BLaER1 treated with 17β-estradiol and CSF1 and Interleukin-3, amounts not matched to agents 10 nM and 100 nM (cell line): ENCODE measurements at regions not wholly inside any gene's neighbourhood (a gene's known extent, or its start where the extent isn't known, plus 50 kb on each side); places are given as distances from the start of the nearest gene placed in this dataset.

Source experiments
- H3K27ac ChIP-seq, 11 experiments: shearing (Covaris generic); formaldehyde crosslinking; 2 replicates each; pipeline ENCODE4 v1.8.1; 2022
- H3K27me3 ChIP-seq, 11 experiments: shearing (Covaris generic); formaldehyde crosslinking; 2 replicates each; pipeline ENCODE4 v1.8.1; 2022
- H3K36me3 ChIP-seq, 11 experiments: shearing (Covaris generic); formaldehyde crosslinking; 2 replicates each; pipeline ENCODE4 v1.8.1; 2022
- H3K4me1 ChIP-seq, 10 experiments: shearing (Covaris generic); formaldehyde crosslinking; 2 replicates each; pipeline ENCODE4 v1.8.1; 2022
- H3K4me2 ChIP-seq, 11 experiments: shearing (Covaris generic); formaldehyde crosslinking; 2 replicates each; pipeline ENCODE4 v1.8.1; 2022
- H3K4me3 ChIP-seq, 10 experiments: shearing (Covaris generic); formaldehyde crosslinking; 2 replicates each; pipeline ENCODE4 v1.8.1; 2022
- H3K9ac ChIP-seq, 11 experiments: shearing (Covaris generic); formaldehyde crosslinking; 2 replicates each; pipeline ENCODE4 v1.8.1; 2022
- H3K9me3 ChIP-seq, 11 experiments: shearing (Covaris generic); formaldehyde crosslinking; replicated peaks in 1 of 11; 2 replicates each; pipeline ENCODE4 v1.8.1; 2022
- H4K20me1 ChIP-seq, 11 experiments: shearing (Covaris generic); formaldehyde crosslinking; 2 replicates each; pipeline ENCODE4 v1.8.1; 2022
- Cebpa-rat ChIP-seq, 11 experiments: shearing (Covaris generic); IDR thresholded peaks; 2 replicates each; pipeline ENCODE4 v1.8.1; 2022

- Histone ChIP-seq H3K4me1 (peaks cover 12 to 38% (median 16%) of the 10 kb centered on the region in 10 experiments), H3K9ac (no peak overlapping the region), H3K9me3 (no peaks in the 10 kb centered on the region), H4K20me1 (no peaks in the 10 kb centered on the region), H3K27ac (no peak overlapping the region), H3K36me3 (no peaks in the 10 kb centered on the region), H3K27me3 (no peaks in the 10 kb centered on the region), H3K4me3 (no peak overlapping the region), H3K4me2 (no peak overlapping the region)
- no peak for TF ChIP-seq Cebpa-rat (IDR thresholded peaks at IDR 0.05)
These were observed 87.2 kb upstream of the CHODL start for GRCh38 chr21:18157406-18157805.

- Histone ChIP-seq H3K36me3 (no peaks in the 10 kb centered on the region), H3K27me3 (no peaks in the 10 kb centered on the region), H3K4me1 (peaks cover 12 to 42% (median 16%) of the 10 kb centered on the region in 10 experiments), H3K9ac (no peak overlapping the region), H3K27ac (peak overlapping the region in 4 of 11 experiments; percentile 1 to 19 (median 10); a peak in 3 of 22 replicates), H3K9me3 (no peaks in the 10 kb centered on the region), H4K20me1 (no peaks in the 10 kb centered on the region), H3K4me3 (no peak overlapping the region), H3K4me2 (peak overlapping the region; percentile 27 to 72 (median 56))
- TF ChIP-seq Cebpa-rat (IDR thresholded peaks at IDR 0.05): no peak
These were observed 89.0 kb upstream of the CHODL start for GRCh38 chr21:18155508-18156193.

- Histone ChIP-seq H3K4me3 (no peak overlapping the region), H3K36me3 (no peaks in the 10 kb centered on the region), H3K9ac (no peak overlapping the region), H3K27ac (0 out of 22 replicates have a peak overlapping the region, but pooled peaks of 1 of the 11 experiments have one; percentile 2), H3K9me3 (no peaks in the 10 kb centered on the region), H4K20me1 (no peaks in the 10 kb centered on the region), H3K4me2 (peak overlapping the region in 4 of 11 experiments; percentile 27 to 70 (median 56); a peak in 7 of 22 replicates), H3K27me3 (no peaks in the 10 kb centered on the region), H3K4me1 (peaks cover 12 to 42% (median 16%) of the 10 kb centered on the region in 10 experiments)
- TF ChIP-seq Cebpa-rat (IDR thresholded peaks at IDR 0.05): no peak
These were observed 91.6 kb upstream of the CHODL start for GRCh38 chr21:18153063-18153462.

- no peak overlapping the region for H3K9ac ChIP-seq
These were observed 92.3 kb upstream of the CHODL start for GRCh38 chr21:18152371-18152770.

GRCh38 chr21:18151046-18151445 lies 93.6 kb upstream of the CHODL start:
- Histone ChIP-seq H3K9me3 (peaks cover 0 to 9% (median 0%) of the 10 kb centered on the region in 11 experiments; a peak in 6 of 22 replicates), H3K27me3 (no peaks in the 10 kb centered on the region), H4K20me1 (no peaks in the 10 kb centered on the region), H3K4me3 (no peak overlapping the region), H3K4me1 (peaks cover 10 to 49% (median 15%) of the 10 kb centered on the region in 10 experiments), H3K4me2 (no peak overlapping the region), H3K36me3 (no peaks in the 10 kb centered on the region), H3K9ac (no peak overlapping the region), H3K27ac (no peak overlapping the region)
- TF ChIP-seq Cebpa-rat (IDR thresholded peaks at IDR 0.05): no peak

More at GRCh38 chr21:18152371-18152770, 92.3 kb upstream of the CHODL start:
- Histone ChIP-seq H3K27me3 (no peaks in the 10 kb centered on the region), H3K4me2 (peak overlapping the region in 3 of 11 experiments; percentile 48 to 70 (median 65); a peak in 5 of 22 replicates), H3K36me3 (no peaks in the 10 kb centered on the region), H3K4me3 (no peak overlapping the region), H3K27ac (0 out of 22 replicates have a peak overlapping the region, but pooled peaks of 1 of the 11 experiments have one; percentile 2), H3K9me3 (no peaks in the 10 kb centered on the region), H3K4me1 (peaks cover 12 to 43% (median 16%) of the 10 kb centered on the region in 10 experiments), H4K20me1 (no peaks in the 10 kb centered on the region)
- TF ChIP-seq Cebpa-rat (IDR thresholded peaks at IDR 0.05): no peak

GRCh38 chr21:18148401-18148800 lies 96.2 kb upstream of the CHODL start:
- H3K36me3 ChIP-seq: no peaks in the 10 kb centered on the region
- no peak overlapping the region for H3K9ac ChIP-seq
- H3K4me1 ChIP-seq: peaks cover 0 to 26% (median 0%) of the 10 kb centered on the region in 10 experiments; a peak in 8 of 20 replicates
- no peak overlapping the region for H3K4me3 ChIP-seq
- peaks cover 0 to 13% (median 0%) of the 10 kb centered on the region in 11 experiments; a peak in 6 of 22 replicates for H3K9me3 ChIP-seq
- no peaks in the 10 kb centered on the region for H3K27me3 ChIP-seq
- no peak for TF ChIP-seq Cebpa-rat (IDR thresholded peaks at IDR 0.05)
- H3K27ac ChIP-seq: no peak overlapping the region
- no peaks in the 10 kb centered on the region for H4K20me1 ChIP-seq
- no peak overlapping the region for H3K4me2 ChIP-seq

GRCh38 chr21:18147678-18148077 lies 97.0 kb upstream of the CHODL start:
- Histone ChIP-seq H3K9me3 (peaks cover 0 to 13% (median 0%) of the 10 kb centered on the region in 11 experiments; a peak in 6 of 22 replicates), H3K4me2 (peak overlapping the region in 1 of 11 experiments; percentile 39; a peak in 1 of 22 replicates), H3K4me1 (peaks cover 0 to 18% (median 0%) of the 10 kb centered on the region in 10 experiments; a peak in 6 of 20 replicates), H3K27me3 (no peaks in the 10 kb centered on the region), H3K9ac (no peak overlapping the region), H4K20me1 (no peaks in the 10 kb centered on the region), H3K27ac (no peak overlapping the region), H3K4me3 (no peak overlapping the region), H3K36me3 (no peaks in the 10 kb centered on the region)
- TF ChIP-seq Cebpa-rat (IDR thresholded peaks at IDR 0.05): no peak

- no peak for TF ChIP-seq Cebpa-rat (IDR thresholded peaks at IDR 0.05)
These were observed 97.8 kb upstream of the CHODL start for GRCh38 chr21:18146820-18147219.

GRCh38 chr21:18144339-18144738 lies 100.3 kb upstream of the CHODL start:
- Histone ChIP-seq H3K27ac (no peak overlapping the region), H4K20me1 (no peaks in the 10 kb centered on the region), H3K9ac (no peak overlapping the region), H3K36me3 (no peaks in the 10 kb centered on the region), H3K27me3 (no peaks in the 10 kb centered on the region), H3K9me3 (peaks cover 0 to 13% (median 0%) of the 10 kb centered on the region in 11 experiments; a peak in 6 of 22 replicates), H3K4me1 (peaks cover 0 to 12% (median 0%) of the 10 kb centered on the region in 10 experiments; a peak in 4 of 20 replicates), H3K4me3 (no peak overlapping the region), H3K4me2 (no peak overlapping the region)
- no peak for TF ChIP-seq Cebpa-rat (IDR thresholded peaks at IDR 0.05)

More at GRCh38 chr21:18146820-18147219, 97.8 kb upstream of the CHODL start:
- H3K27ac ChIP-seq: no peak overlapping the region
- H4K20me1 ChIP-seq: no peaks in the 10 kb centered on the region
- H3K9ac ChIP-seq: no peak overlapping the region
- no peaks in the 10 kb centered on the region for H3K27me3 ChIP-seq
- H3K36me3 ChIP-seq: no peaks in the 10 kb centered on the region
- H3K4me3 ChIP-seq: no peak overlapping the region
- H3K4me1 ChIP-seq: peaks cover 0 to 12% (median 0%) of the 10 kb centered on the region in 10 experiments; a peak in 4 of 20 replicates
- peak overlapping the region in 2 of 11 experiments; percentile 39 to 51; a peak in 2 of 22 replicates for H3K4me2 ChIP-seq
- peaks cover 0 to 13% (median 0%) of the 10 kb centered on the region in 11 experiments; a peak in 6 of 22 replicates for H3K9me3 ChIP-seq
